GM19468 (cell line): ENCODE measurements at regions not wholly inside any gene's neighbourhood (a gene's known extent, or its start where the extent isn't known, plus 50 kb on each side); places are given as distances from the start of the nearest gene placed in this dataset.

ENCODE experiments used
- ATAC-seq: cut with Tn5 transposase; IDR thresholded peaks from one replicate; pipeline ENCODE4 v1.9.1; 2021; ENCODE audit warnings: mild to moderate bottlenecking, moderate library complexity, moderate number of reproducible peaks; ENCODE audit not compliant: unreplicated experiment; ENCODE audit errors: extremely low read depth

DNA sequence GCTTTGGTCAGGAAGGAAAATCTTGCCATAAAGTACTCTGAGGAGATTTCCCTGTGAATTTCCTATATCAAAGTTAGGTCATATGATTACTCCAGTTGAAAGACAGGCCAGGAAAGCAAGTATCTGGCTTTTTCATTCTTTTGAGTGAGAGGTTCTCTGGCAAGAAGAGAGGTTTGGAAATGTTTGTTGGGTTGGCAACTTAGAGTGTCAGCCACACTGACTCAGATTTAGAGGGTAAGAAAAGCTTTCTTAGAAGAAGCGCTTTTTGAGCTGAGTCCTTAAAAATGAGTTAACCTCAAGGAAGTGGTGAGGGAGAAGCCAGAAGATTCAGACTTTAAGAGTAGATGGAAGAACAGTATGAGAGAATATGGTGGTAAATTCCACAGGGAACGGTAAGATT is 86.1 kb upstream of the BDNF start:
- ATAC-seq = no peak

GRCh38 chr11:27783701-27784355 is 83.6 kb upstream of the BDNF start:
- ATAC-seq = no peak

DNA sequence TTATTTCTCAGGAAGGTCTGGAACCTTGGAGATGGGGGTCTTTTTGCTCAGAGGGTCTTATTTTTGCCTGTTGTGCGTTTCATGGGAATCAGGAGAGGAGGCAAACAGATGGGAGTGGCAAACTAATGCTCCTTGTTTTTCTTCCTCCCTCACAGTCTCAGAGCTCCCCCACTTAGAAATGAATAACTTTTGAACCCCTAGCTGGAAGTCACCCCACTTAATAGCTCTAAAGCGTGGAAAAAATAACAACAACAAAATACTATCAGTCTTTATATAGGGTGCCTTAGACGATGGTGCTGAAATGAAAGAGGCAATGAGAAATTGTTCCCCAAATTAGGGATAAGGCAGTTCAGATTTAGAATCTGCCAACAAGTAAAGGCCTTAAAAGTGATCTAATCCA is 76.8 kb upstream of the BDNF start:
- ATAC-seq = no peak

- ATAC-seq = no peak
Measured at GRCh38 chr11:27773884-27774283, 73.6 kb upstream of the BDNF start.

DNA sequence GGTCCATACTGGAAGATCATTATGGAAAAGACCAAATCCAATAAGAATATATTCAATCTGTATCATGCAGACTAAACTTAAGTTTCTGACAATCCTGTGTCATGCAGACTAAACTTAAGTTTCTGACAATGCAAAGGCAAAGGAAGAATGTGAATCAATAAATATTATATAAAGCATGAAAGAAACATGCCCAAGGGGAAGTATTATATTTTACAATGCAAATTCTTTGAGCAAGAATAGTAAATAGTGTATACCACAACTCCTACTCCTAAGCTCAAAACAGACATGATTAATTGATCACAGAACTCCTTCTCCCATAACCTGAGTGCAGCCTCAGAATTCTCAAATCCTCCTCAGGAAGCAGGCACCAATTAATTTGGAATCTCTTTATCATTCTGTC is 71.3 kb upstream of the BDNF start:
- ATAC-seq = no peak

- ATAC-seq = no peak
Measured at GRCh38 chr11:27770576-27770975, 70.3 kb upstream of the BDNF start.

DNA sequence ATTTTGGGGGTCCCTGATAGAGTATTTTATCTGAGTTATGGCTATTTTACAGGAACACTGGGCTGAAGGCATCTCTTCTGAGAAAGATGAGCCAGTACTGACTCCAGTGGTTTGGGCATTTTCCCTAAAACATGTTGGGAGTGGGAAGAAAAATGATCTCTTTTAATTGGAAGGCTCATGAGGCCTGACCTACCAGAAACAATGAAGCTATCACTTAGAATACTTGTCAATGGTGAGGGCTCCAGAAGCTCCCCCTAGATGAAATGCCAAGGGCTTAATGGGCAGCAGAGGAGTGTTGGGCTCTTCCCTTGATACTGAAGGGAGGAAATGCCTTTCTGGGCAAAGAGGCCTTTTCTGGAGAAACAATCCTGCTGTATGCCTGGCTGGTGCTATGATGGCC is 63.5 kb upstream of the BDNF start:
- no peak for ATAC-seq

DNA sequence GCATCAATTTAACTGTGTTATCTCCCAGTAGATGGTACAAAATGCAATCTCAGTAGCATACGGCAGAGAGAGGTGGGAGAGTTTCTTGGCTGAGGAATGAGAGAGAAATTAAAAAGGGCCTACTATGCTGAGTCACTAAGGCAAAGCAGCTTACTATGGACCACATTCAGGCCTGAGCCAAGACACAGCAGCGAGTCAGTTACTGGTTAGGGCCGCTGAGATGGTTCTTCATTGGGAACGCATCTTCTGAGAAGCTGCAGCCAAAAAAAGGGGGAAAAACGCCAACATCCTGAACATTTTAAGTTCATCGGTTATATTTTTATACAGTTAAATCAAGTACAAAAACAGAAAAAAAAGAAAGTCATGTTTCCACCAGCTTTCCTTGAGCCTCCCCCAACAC is 61.1 kb upstream of the BDNF start:
- no peak for ATAC-seq

GRCh38 chr11:27757953-27758352 is 57.7 kb upstream of the BDNF start:
- no peak for ATAC-seq

DNA sequence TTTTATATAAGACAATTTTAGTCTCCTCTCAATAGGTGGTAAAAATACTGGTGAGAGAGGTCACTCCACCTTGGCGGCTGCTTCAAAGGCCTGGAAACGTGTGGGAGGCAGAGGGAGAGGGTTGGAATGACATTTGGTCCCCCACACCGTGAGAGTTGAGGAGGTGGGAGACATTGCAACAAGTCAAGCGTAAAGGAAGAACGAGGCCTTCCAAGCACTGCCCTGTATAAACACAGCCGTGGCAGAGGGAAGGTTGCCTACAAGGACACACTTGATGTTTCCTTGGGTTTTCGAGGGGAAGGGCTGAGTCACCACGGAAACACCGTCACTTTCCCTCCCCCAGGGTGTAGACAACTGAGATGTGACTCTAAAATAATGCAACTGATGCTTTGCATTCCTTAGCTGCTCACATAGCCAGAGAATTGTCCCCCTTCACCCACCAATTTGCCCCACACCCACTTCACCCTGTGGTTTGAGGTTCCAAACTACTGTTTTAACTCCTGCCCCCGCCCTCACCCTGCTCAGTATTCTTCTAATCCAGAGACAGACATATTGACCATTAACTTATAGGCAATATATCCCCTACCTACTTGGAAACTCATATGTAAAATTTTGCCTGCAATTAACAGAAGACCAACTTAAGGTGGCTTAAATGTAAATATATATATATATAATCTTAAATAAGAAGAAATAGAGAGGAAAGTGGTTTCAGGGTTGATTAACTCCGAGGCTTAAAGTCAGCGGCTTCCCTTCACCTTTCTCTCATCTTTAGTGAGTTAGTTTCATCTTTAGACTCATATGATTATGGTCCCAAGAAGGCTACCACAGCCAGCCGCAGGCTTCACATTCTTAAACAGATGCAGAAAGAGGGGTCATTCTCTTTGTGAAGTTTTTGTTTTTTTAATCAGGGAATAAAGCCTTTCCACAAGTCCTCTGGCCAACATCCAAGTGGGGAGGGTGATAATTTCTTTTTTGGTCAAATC is 54.1 kb upstream of the BDNF start:
- no peak for ATAC-seq
